ENCODE measurements at regions not wholly inside any gene's neighbourhood (a gene's known extent, or its start where the extent isn't known, plus 50 kb on each side); places are given as distances from the start of the nearest gene placed in this dataset.
"Not testable (repeated sequence)": the region's sequence is repeated elsewhere in the genome, so short reads cannot be mapped to it uniquely, and the experiment has no call there.

- no peak for DNase-seq (ENCODE audit: low read depth in 4 of 4, low spot score in 1 of 4)
Measured at GRCh38 chr6:6748001-6748400, 159.5 kb downstream of the LY86 start.

- peak in 2 of 4 experiments; percentile 22 to 24 for DNase-seq (ENCODE audit: low read depth in 4 of 4, low spot score in 1 of 4)
Measured at GRCh38 chr6:6749702-6750491, 161.4 kb downstream of the LY86 start.

- DNase-seq (ENCODE audit: low read depth in 4 of 4, low spot score in 1 of 4) = no peak
Measured at GRCh38 chr6:6750594-6751265, 162.2 kb downstream of the LY86 start.

- no peak for DNase-seq (ENCODE audit: low read depth in 4 of 4, low spot score in 1 of 4)
Measured at GRCh38 chr6:6751266-6751596, 162.7 kb downstream of the LY86 start.

- DNase-seq (ENCODE audit: low read depth in 4 of 4, low spot score in 1 of 4) = peak in 1 of 4 experiments; percentile 33
Measured at GRCh38 chr6:6751619-6752023, 163.1 kb downstream of the LY86 start.

GRCh38 chr6:6752129-6752528 is 163.6 kb downstream of the LY86 start:
- no peak for DNase-seq (ENCODE audit: low read depth in 4 of 4, low spot score in 1 of 4)

GRCh38 chr6:6753301-6753700 is 164.8 kb downstream of the LY86 start:
- DNase-seq (ENCODE audit: low read depth in 4 of 4, low spot score in 1 of 4) = no peak

GRCh38 chr6:6756526-6756925 is 168.0 kb downstream of the LY86 start:
- no peak for DNase-seq (ENCODE audit: low read depth in 4 of 4, low spot score in 1 of 4)

- no peak for DNase-seq (ENCODE audit: low read depth in 4 of 4, low spot score in 1 of 4)
Measured at GRCh38 chr6:6758546-6758914, 170.0 kb downstream of the LY86 start.

- no peak for DNase-seq (ENCODE audit: low read depth in 4 of 4, low spot score in 1 of 4)
Measured at GRCh38 chr6:6758915-6759654, 170.6 kb downstream of the LY86 start.

GRCh38 chr6:6760002-6760401 is 171.5 kb downstream of the LY86 start:
- DNase-seq (ENCODE audit: low read depth in 4 of 4, low spot score in 1 of 4) = no peak

- not testable (repeated sequence) for DNase-seq (ENCODE audit: low read depth in 4 of 4, low spot score in 1 of 4)
Measured at GRCh38 chr6:6762566-6762965, 174.0 kb downstream of the LY86 start.

- no peak for DNase-seq (ENCODE audit: low read depth in 4 of 4, low spot score in 1 of 4)
Measured at GRCh38 chr6:6764764-6765434, 176.4 kb downstream of the LY86 start.

- DNase-seq (ENCODE audit: low read depth in 4 of 4, low spot score in 1 of 4) = no peak
Measured at GRCh38 chr6:6766230-6766905, 177.8 kb downstream of the LY86 start.

GRCh38 chr6:6769466-6769865 is 180.9 kb downstream of the LY86 start:
- no peak for DNase-seq (ENCODE audit: low read depth in 4 of 4, low spot score in 1 of 4)

- no peak for DNase-seq (ENCODE audit: low read depth in 4 of 4, low spot score in 1 of 4)
Measured at GRCh38 chr6:6771224-6771945, 182.9 kb downstream of the LY86 start.

- DNase-seq (ENCODE audit: low read depth in 4 of 4, low spot score in 1 of 4) = no peak
Measured at GRCh38 chr6:6771964-6772363, 183.4 kb downstream of the LY86 start.

- no peak for DNase-seq (ENCODE audit: low read depth in 4 of 4, low spot score in 1 of 4)
Measured at GRCh38 chr6:6772751-6773150, 184.2 kb downstream of the LY86 start.

- no peak for DNase-seq (ENCODE audit: low read depth in 4 of 4, low spot score in 1 of 4)
Measured at GRCh38 chr6:6775074-6775473, 186.6 kb downstream of the LY86 start.

GRCh38 chr6:6780231-6780630 is 191.7 kb downstream of the LY86 start:
- no peak for DNase-seq (ENCODE audit: low read depth in 4 of 4, low spot score in 1 of 4)
